ENCODE measurements at regions not wholly inside any gene's neighbourhood (a gene's known extent, or its start where the extent isn't known, plus 50 kb on each side); places are given as distances from the start of the nearest gene placed in this dataset.

DNA sequence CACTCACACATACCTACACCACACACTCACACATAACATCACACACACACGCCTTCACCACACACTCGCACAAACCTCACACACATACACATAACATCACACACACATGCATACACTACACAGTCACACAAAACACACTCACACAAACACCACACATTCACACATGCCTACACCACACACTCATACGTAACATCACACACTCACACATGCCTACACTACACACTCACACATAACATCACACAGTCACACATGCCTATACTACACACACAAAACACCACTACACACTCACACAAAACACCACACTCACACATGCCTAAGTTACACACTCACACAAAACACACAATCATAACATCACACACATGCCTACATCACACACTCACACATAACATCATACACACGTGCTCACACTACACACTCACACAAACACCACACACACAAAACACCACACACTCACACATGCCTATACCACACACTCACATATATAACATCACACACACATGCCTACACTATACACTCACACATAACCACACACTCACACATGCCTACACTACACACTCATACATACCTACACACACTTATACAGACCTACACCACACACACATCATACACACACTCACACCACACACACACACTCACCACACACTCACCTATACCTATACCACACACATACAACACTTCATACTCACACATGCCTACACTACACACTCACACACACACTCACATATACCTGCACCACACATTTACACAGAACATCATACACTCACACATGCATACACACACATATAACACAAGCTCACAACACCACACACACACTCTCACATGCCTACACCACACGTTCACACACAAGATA, 383.5 kb downstream of the C6orf118 start:
- DNase-seq (ENCODE audit: low read depth in 4 of 4, low spot score in 1 of 4): no peak

DNA sequence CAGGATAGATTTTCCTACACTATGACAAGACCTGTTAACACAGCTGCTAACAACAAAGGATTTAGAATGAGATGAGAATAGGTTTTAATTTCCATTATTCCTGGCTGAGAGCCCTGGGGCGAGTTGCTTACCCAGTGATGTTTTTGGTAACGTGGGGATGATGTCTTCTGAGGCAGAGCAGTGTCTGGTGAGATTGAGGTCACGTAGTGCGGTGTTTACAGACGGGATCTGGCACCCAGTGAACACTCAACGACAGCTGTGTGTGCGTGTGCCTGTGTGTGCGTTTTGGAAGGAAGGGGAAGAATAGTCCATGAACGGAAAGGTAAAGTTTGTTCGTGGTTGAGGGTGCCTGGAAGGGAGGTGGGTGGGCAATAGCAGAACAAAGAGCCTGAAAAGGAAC, 384.7 kb downstream of the C6orf118 start:
- no peak for DNase-seq (ENCODE audit: low read depth in 4 of 4, low spot score in 1 of 4)

DNA sequence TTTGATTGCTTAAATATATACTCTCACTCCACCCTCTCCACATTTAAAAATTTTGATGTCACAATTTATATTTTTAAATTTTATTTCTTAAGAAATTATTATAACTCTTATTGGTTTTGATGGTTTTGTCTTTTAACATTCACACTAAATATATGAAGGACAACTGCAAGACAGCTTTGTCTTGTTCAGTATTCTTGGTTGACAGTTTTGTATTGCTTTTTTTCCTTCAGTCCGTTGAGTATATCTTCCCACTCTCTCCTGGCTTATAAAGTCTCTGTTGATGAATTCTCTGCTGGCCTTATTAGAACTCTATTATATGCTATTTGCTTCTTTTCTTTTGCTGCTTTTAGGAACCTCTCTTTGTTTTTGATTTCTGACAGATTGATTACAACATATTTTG, 392.2 kb downstream of the C6orf118 start:
- DNase-seq (ENCODE audit: low read depth in 4 of 4, low spot score in 1 of 4): no peak

DNA sequence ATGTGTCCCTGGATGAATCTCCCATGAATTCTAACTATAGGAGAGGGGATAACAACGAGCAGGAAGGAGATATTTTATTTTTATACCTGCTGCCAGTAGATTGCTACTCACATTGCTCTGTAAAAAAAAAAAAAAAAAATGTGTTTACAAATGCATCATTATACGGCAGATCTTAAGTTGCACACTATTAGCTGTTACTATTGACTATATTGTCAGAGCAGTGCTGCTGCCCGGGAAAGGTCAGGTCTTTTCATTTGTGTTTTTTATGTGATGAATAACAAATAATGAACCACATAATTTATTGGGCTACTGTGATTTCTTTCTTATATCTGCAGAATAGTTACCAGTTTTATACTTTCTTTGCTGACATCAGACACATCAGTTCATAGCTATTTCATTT, 393.3 kb downstream of the C6orf118 start:
- DNase-seq (ENCODE audit: low read depth in 4 of 4, low spot score in 1 of 4): no peak

DNA sequence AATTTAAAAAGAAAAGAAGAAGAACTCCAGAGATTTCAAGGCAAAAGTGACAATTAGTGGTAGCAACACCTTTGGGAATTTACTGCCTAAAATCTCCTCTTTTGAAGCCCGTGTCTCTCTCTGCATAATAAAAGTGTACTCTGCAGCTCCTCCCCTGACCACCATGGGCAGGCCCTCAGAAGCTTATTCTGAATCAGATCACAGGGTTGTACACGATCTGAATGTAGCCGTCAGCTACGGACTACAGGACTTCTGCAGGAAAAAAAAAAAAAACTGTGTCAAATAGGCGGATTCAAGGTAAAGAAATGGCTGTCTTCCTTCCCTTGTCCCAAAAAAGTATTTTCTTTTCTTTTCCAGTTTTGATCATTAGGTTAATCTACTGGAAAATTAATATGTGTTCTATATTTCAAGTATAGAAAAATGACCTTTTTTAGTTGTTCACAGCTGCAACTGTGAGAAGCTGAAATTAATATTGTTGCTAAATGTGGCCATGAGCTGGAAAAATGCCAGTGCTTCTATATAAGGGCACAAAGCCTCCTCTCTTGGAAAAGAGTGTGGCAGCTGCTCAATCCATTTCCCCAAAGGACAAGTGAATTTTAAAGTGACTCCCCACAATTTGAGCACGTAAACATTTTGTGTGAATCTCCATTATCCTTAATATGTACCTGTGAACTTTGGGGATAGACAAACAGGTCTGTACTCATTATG, 397.4 kb downstream of the C6orf118 start:
- no peak for DNase-seq (ENCODE audit: low read depth in 4 of 4, low spot score in 1 of 4)

DNA sequence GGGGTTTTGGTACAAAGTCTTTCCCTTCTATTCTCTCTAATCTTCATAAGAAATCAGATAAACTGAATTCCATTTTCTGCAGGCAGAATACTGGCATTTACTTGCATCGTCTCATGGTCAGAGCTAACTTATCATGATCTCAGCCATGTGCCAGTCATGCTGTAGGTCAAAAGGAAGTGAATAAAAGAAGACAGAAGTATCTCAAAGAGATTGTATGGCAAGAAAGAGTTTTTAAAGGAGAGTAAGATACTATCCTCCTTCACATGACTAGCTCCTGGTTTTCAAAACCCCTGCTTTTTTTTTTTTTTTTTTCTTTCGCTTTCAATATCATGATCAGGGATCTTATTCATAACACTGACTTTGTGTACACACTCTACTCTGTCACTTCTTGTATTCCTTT, 398.3 kb downstream of the C6orf118 start:
- DNase-seq (ENCODE audit: low read depth in 4 of 4, low spot score in 1 of 4): no peak

DNA sequence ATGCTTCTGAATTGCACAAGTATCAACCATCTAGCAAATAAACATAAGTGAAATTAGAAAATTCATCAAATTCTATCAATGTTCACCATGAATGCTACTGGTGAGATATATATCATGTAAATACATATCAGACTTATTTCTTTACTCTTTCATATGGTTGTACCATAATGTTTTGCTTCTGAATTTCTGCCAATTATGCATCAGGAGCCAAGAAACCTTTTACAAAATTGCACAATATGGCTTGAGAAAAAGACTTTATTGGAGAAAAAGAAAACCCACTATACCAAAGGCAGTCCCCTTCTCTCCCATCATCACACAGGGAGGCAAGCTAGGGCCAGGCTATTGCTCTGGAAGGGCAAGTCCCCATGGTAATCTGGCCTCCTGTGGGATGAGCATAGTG, 402.6 kb downstream of the C6orf118 start:
- no peak for DNase-seq (ENCODE audit: low read depth in 4 of 4, low spot score in 1 of 4)

DNA sequence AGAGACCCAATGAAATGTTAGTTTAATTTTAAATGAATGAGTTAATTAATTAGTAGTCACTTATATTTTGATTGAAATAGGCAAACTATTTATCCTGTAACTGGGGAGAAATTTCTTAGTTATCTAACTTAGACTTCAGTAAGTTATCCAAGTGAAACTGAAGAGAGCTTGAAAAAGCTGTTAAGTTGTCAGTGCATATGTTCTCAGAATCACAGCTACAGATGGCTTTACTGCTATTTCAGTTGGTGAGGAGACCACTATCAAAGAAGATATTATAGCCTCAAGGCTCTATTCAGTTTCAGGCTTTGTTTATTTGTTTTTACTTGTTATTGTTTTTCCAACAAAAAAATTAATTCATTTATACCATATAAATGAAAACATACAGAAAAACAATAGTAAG, 404.1 kb downstream of the C6orf118 start:
- DNase-seq (ENCODE audit: low read depth in 4 of 4, low spot score in 1 of 4): no peak

DNA sequence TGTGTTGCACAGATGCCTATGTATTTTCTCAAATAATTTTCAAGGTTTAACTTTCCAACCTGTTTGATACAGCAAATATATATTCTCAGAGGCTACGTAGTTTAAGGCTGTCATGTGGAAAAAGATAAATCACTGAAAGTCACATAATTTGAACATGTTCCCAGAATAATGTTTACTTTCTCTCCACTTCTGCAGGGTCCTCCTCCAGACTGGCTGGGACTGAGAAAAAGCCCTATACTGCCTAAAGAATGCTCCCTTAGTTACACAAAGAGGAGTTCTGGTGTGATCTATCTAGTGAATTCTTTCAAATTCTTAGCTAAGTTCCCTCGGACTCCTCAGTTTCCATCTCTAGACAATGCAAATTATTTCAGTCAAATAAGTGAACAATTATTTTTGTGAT, 411.0 kb downstream of the C6orf118 start:
- no peak for DNase-seq (ENCODE audit: low read depth in 4 of 4, low spot score in 1 of 4)

DNA sequence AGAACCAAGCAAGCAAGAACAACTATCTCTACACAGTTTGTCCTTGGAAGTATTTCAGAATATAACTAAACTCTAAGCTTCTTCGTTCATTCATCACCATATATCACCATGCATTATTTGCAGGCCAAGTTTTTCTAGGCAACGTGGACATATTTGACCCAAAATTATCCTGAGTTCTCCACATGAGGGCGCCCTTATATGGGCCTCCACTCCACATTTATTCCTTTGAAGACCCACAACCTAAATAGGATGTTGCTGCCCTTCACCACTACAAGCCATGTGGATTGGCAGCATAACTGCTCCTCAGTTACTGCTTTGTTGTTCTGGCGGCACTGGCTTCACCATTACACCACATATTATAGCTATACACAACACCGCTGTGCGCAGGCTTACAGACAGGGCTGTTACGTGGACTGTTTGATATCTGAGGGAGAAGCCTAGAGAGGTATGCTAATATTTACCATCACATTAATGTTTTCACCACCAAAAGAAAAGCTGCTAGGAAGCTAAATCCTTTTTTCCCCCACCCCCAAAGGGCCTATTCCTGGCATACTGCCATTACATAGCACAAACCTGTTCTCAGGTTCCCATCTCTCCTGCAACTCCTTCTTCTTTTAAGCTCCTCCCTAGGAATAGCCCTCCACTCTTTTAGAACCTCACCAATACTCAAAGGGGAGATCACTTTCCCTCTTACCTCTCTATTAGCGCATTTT, 411.7 kb downstream of the C6orf118 start:
- DNase-seq (ENCODE audit: low read depth in 4 of 4, low spot score in 1 of 4): no peak

DNA sequence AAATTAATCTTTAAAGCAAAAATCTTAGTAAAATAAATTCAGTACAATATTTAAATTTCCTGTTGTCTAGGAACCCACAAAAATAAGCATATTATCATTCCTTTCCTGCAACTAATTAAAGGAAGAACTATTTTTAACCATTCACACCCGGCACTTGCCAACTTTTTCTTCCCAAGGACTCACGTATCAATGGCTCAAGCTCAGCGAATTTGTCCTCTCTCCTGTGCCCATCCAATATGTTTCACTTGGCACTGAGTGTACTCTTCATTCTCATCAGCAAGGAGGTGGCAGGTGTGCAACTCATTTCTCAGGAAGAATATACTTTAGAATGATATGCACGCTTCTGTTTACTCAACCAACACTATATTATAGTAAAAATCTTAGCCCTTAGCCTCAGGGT, 419.4 kb downstream of the C6orf118 start:
- no peak for DNase-seq (ENCODE audit: low read depth in 4 of 4, low spot score in 1 of 4)

DNA sequence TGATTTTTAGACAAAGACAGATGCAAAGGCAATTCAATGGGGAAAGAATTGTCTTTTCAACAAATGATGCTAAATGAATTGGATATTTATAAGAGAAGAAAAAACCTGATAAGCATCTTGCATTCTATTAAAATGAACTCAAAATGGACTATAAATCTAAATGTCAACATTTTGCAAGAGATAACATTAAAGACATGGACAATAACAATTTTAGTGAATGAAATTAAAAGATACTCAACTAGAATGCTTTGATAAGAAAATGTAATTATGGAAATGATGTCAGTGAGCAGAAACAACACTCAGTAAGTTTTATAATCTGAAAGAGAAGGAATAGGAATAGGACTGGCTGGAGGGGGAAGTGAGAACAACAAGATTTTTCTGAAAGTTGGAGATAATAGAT, 421.7 kb downstream of the C6orf118 start:
- no peak for DNase-seq (ENCODE audit: low read depth in 4 of 4, low spot score in 1 of 4)

DNA sequence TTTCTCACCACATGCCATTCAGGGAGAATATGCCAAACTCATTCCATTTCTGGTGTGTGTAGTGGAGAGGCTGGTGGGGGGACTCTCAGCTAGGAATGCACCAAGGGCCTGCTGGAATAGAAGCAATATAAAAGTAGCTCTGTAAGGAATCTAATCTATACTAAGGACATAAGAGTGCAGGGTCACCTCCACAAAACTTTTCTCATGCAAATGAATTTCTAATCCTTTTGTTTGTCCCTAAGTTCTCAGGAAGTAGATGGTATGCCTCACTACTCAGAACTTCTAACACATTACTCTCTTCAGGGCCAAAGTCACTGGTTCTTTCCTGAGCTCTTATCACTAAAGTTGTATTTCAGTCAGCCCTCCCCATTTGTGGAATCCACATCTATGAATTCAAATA, 427.2 kb downstream of the C6orf118 start:
- no peak for DNase-seq (ENCODE audit: low read depth in 4 of 4, low spot score in 1 of 4)

DNA sequence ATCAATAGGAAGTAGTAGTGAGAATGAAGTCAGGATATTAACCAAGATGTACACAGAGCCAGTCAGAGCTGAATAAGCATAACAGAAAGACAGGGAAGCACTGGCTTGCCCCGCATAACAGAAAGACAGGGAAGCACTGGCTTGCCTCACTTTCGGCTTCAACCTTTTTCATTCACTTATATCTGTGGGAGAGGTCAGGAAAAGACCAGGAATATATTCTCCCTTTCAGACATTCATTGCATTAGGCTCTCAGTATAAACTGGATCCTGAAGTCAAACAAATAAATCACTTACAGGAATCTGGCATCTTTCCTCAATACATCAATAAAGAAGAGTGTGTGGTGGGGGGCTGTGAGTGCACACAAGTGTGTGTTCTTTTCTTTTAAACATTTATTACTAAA, 437.6 kb downstream of the C6orf118 start:
- DNase-seq (ENCODE audit: low read depth in 4 of 4, low spot score in 1 of 4): no peak

DNA sequence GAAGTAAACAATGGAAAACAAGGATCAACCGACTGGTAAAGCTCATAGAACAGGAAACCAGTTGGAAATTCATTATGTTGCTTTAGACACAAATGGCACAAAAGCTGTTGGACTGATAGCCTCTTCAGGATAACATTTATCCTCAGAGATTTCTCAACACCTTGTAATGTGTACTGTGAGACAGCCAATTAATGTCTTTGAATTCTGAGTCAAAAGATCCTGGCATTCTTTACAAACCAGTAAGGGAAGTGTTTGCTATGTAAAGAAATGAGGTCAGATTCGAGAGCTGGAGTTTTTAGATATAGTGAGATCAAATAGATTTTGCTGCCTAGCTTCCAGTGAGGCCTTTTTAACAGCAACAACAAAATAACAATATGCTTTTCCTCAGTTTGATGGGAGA, 439.2 kb downstream of the C6orf118 start:
- no peak for DNase-seq (ENCODE audit: low read depth in 4 of 4, low spot score in 1 of 4)

DNA sequence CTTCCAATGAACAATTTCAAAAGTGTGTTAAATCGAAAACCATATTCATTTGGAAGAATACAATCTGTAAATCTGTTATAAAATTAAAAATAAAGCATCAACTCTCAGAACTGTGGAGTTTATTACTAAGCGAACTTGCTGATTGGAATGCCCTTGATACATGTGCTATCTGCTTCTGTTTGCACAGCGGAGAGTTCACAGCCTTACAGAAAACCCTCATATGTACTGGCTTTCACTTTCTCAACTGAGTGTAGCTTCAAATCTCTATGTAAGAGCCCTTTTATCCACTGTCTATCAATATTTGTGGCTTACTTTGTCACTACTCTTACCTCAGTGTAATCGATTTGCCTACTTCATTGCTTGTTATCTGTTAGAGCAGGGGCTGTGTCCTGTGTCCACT, 447.4 kb downstream of the C6orf118 start:
- no peak for DNase-seq (ENCODE audit: low read depth in 4 of 4, low spot score in 1 of 4)

DNA sequence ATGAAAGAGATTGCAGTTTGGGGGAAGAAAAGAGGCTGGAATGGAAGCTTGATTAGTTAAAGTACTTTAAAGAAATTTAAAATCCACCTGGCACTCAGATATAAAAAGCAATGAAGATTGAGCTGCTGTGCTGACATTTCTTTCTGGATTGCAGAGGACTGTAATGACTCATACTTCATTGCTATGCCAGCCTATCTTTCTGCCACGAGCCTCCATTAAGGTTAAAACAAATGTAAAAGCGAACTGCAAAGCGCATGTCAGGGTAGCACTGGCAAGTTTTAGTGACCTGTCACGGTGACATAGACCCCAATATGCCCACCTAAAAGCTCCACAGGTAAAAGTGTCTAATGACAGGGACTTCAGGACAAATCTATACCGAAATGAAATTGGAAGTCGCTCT, 449.6 kb downstream of the C6orf118 start:
- DNase-seq (ENCODE audit: low read depth in 4 of 4, low spot score in 1 of 4): no peak

DNA sequence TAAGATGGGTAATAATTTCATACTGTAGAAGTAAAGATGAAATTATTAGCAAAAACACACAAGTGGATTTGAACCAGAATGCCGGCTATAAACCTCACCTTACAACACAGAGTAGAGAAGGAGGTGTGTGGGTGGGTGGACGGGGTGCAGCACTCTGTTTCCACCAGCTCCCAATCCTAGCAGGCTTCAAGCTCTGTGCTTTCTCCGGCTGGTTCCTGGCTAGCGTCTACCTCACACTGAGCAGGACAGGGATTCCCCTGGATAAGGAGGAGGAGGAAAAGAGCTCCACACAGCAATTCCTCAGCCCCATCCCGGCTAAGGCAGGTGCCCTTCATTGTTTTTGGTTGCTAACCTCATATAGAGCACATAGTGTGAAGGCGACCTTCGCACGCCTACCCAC, 453.3 kb downstream of the C6orf118 start:
- no peak for DNase-seq (ENCODE audit: low read depth in 4 of 4, low spot score in 1 of 4)

DNA sequence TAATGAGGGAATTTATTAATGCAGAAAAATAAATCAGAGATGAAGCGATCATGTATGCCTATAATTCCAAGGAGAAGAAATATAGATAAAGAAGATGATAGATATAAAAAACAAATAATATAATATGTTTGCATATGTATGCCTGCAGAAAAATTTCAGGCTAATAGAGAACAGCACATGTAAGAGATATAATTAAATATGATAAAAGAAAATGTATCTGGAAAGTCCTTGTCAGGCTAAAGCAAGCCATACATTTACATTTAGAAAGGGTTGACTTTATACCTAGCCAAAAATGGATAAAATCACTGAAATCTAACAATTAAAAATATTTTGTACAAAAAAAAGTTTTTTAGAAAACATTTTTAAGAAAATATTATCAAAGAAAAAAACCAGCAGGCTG, 454.1 kb downstream of the C6orf118 start:
- DNase-seq (ENCODE audit: low read depth in 4 of 4, low spot score in 1 of 4): no peak

DNA sequence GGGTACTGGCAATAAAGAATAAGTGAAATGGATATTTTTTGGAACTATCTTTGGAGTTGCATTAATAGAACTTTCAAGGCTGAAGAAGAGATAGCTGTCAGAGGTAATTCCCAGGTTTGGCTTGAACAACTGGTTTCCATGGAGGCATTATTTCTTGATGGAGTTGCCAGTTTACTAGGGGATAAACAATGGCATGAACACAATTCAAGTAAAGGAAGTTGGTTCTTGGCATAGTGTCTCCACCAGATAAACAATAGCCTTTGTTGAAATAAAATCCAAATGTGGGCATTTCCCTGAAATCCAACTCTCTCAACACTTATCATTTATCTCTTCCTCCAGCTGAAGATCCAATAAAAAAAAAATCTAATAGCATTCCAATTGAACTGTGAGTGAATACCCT, 454.9 kb downstream of the C6orf118 start:
- no peak for DNase-seq (ENCODE audit: low read depth in 4 of 4, low spot score in 1 of 4)

DNA sequence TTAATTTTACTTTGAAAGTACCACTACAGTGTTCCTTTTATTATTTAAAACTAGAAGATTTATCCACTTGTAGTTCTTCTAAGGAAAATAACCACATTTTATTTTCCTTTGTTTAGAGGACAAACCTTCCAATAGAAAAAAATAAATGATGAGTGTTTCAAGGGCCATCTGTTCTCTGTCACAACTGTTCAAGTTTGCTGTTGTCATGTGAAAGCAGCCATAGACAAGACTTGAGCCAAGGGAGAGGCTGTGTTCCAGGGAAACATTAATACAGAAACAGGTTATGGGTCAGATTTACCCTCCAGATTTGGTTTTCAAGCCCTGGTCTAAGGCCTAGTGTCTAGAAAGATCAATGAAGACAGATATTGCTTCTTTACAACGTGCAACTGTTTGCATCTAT, 463.6 kb downstream of the C6orf118 start:
- DNase-seq (ENCODE audit: low read depth in 4 of 4, low spot score in 1 of 4): no peak

DNA sequence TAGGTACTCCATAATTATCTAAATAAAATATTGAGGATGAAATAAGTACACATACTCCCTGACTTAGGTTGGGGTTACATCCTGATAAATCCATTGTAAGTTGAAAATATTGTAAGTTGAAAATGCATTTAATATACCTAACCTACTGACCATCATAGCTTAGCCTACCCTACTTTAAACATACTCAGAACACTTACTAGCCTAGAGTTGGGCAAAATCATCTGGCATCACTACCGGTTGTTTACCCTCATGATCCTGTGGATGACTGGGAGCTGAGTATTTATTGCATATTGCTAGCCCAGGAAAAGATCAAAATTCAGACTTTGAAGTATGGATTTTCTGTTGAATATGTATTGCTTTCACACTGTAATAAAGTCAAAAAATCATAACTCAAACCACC, 467.3 kb downstream of the C6orf118 start:
- DNase-seq (ENCODE audit: low read depth in 4 of 4, low spot score in 1 of 4): no peak
